Liver (tissue), 8 donors: ENCODE measurements at regions not wholly inside any gene's neighbourhood (a gene's known extent, or its start where the extent isn't known, plus 50 kb on each side); places are given as distances from the start of the nearest gene placed in this dataset.
A peak's percentile ranks its signal among the peaks of the same experiment; 100 is the strongest.
"Not testable (repeated sequence)": the region's sequence is repeated elsewhere in the genome, so short reads cannot be mapped to it uniquely, and the experiment has no call there.

ENCODE experiments used
- DNase-seq: peaks from one replicate; pipeline ENCODE4 v3.0.0-alpha.2; 2017; ENCODE audit warnings: low spot score
- H3K27ac ChIP-seq, 2 donors: one replicate each; pipeline ENCODE4 v1.7.0; 2013; ENCODE audit warnings: inconsistent platforms in 2 of 2, low read length in 2 of 2, control low read depth in 1 of 2, low read depth in 1 of 2, mild to moderate bottlenecking in 1 of 2
- H3K27me3 ChIP-seq, 4 donors: one replicate each; pipeline versions ENCODE4 v1.6.1 to v1.7.0; 2013; ENCODE audit warnings: low read length in 3 of 4, inconsistent platforms in 1 of 4, mild to moderate bottlenecking in 1 of 4, moderate library complexity in 1 of 4; ENCODE audit not compliant: control insufficient read depth in 4 of 4, insufficient read depth in 4 of 4
- H3K36me3 ChIP-seq, 4 donors: one replicate each; pipeline versions ENCODE4 v1.6.1 to v1.7.0; 2013; ENCODE audit warnings: low read length in 3 of 4, mild to moderate bottlenecking in 3 of 4, low read depth in 1 of 4, moderate library complexity in 1 of 4; ENCODE audit not compliant: control insufficient read depth in 4 of 4, insufficient read depth in 3 of 4
- H3K4me1 ChIP-seq, 4 donors: one replicate each; pipeline versions ENCODE4 v1.6.1 to v1.7.0; 2013; ENCODE audit warnings: low read length in 3 of 4, mild to moderate bottlenecking in 3 of 4, moderate library complexity in 1 of 4; ENCODE audit not compliant: control insufficient read depth in 4 of 4, insufficient read depth in 4 of 4
- H3K4me3 ChIP-seq, 3 donors: one replicate each; pipeline versions ENCODE4 v1.6.1 to v1.7.0; 2013; ENCODE audit warnings: low read length in 3 of 3, control low read depth in 1 of 3, low read depth in 1 of 3, mild to moderate bottlenecking in 1 of 3
- H3K9ac ChIP-seq, 2 donors: one replicate each; pipeline ENCODE4 v1.7.0; 2013; ENCODE audit warnings: low read length in 2 of 2, mild to moderate bottlenecking in 2 of 2, moderate library complexity in 2 of 2, control low read depth in 1 of 2, low read depth in 1 of 2
- H3K9me3 ChIP-seq, 4 donors: one replicate each; pipeline versions ENCODE4 v1.6.1 to v1.7.0; 2013; ENCODE audit warnings: low read length in 3 of 4; ENCODE audit not compliant: control insufficient read depth in 4 of 4
- CTCF ChIP-seq: fragments of 150-350 bp; IDR thresholded peaks from 2 replicates; pipeline ENCODE4 v1.5.1; 2017; ENCODE audit warnings: improper control_type of control experiment, low read depth, low read length; ENCODE audit not compliant: missing input control
- EGR1 ChIP-seq, 2 donors: IDR thresholded peaks; 2 replicates each; pipeline ENCODE4 v1.6.1; 2016 to 2018; ENCODE audit warnings: antibody characterized with exemption in 2 of 2, low read depth in 2 of 2
- FOXA1 ChIP-seq: IDR thresholded peaks from 2 replicates; pipeline ENCODE4 v1.6.1; 2016; ENCODE audit warnings: antibody characterized with exemption
- FOXA2 ChIP-seq: IDR thresholded peaks from 2 replicates; pipeline ENCODE4 v1.6.1; 2016; ENCODE audit warnings: antibody characterized with exemption
- GABPA ChIP-seq, 2 donors: IDR thresholded peaks in 1 of 2; conservative IDR thresholded peaks in 1 of 2; 2 replicates each; pipeline ENCODE4 v1.6.1; 2016; ENCODE audit warnings: antibody characterized with exemption in 2 of 2, mild to moderate bottlenecking in 1 of 2, moderate library complexity in 1 of 2
- HNF4A ChIP-seq, 2 donors: conservative IDR thresholded peaks; 2 replicates each; pipeline ENCODE4 v1.6.1; 2016; ENCODE audit warnings: antibody characterized with exemption in 2 of 2, mild to moderate bottlenecking in 2 of 2
- HNF4G ChIP-seq: IDR thresholded peaks from 2 replicates; pipeline ENCODE4 v1.6.1; 2016; ENCODE audit warnings: antibody characterized with exemption
- JUND ChIP-seq, 2 donors: IDR thresholded peaks; 2 replicates each; pipeline ENCODE4 v1.6.1; 2016; ENCODE audit warnings: antibody characterized with exemption in 2 of 2
- NR2F2 ChIP-seq: IDR thresholded peaks from 2 replicates; pipeline ENCODE4 v1.6.1; 2016; ENCODE audit warnings: antibody characterized with exemption
- RAD21 ChIP-seq, 2 donors: IDR thresholded peaks; 2 replicates each; pipeline ENCODE4 v1.6.1; 2016; ENCODE audit warnings: antibody characterized with exemption in 2 of 2, mild to moderate bottlenecking in 2 of 2
- RXRA ChIP-seq, 2 donors: IDR thresholded peaks; 2 replicates each; pipeline ENCODE4 v1.6.1; 2017 to 2018; ENCODE audit warnings: antibody characterized with exemption in 2 of 2, mild to moderate bottlenecking in 1 of 2
- SP1 ChIP-seq: IDR thresholded peaks from 2 replicates; pipeline ENCODE4 v1.6.1; 2018; ENCODE audit warnings: antibody characterized with exemption, mild to moderate bottlenecking
- TAF1 ChIP-seq: conservative IDR thresholded peaks from 2 replicates; pipeline ENCODE4 v1.6.1; 2016; ENCODE audit warnings: antibody characterized with exemption, mild to moderate bottlenecking
- YY1 ChIP-seq: IDR thresholded peaks from 2 replicates; pipeline ENCODE4 v1.6.1; 2016; ENCODE audit warnings: antibody characterized with exemption, mild to moderate bottlenecking
- WGBS: extraction: QIAGEN DNeasy Blood & Tissue Kit; methylation state at CpG from one replicate; pipeline ENCODE4 v1.1.7; 2013; 5-methylcytosine and 5-hydroxymethylcytosine counted together
- TF ChIP-seq, protein P1 (sequence below): IDR thresholded peaks from 2 replicates; pipeline ENCODE4 v1.6.1; 2016; ENCODE audit warnings: antibody characterized with exemption
- TF ChIP-seq, protein P2 (sequence below): IDR thresholded peaks from 2 replicates; pipeline ENCODE4 v1.6.1; 2016; ENCODE audit warnings: antibody characterized with exemption
- TF ChIP-seq, protein P3 (sequence below): IDR thresholded peaks from 2 replicates; pipeline ENCODE4 v1.6.1; 2016; ENCODE audit warnings: antibody characterized with exemption
- TF ChIP-seq, protein P4 (sequence below): IDR thresholded peaks from 2 replicates; pipeline ENCODE4 v1.6.1; 2016; ENCODE audit warnings: antibody characterized with exemption, mild to moderate bottlenecking
- donor health status: healthy.
- donor health status: healthy.
- donor health status: healthy.
- donor health status: healthy.
- donor health status: healthy.

DNA sequence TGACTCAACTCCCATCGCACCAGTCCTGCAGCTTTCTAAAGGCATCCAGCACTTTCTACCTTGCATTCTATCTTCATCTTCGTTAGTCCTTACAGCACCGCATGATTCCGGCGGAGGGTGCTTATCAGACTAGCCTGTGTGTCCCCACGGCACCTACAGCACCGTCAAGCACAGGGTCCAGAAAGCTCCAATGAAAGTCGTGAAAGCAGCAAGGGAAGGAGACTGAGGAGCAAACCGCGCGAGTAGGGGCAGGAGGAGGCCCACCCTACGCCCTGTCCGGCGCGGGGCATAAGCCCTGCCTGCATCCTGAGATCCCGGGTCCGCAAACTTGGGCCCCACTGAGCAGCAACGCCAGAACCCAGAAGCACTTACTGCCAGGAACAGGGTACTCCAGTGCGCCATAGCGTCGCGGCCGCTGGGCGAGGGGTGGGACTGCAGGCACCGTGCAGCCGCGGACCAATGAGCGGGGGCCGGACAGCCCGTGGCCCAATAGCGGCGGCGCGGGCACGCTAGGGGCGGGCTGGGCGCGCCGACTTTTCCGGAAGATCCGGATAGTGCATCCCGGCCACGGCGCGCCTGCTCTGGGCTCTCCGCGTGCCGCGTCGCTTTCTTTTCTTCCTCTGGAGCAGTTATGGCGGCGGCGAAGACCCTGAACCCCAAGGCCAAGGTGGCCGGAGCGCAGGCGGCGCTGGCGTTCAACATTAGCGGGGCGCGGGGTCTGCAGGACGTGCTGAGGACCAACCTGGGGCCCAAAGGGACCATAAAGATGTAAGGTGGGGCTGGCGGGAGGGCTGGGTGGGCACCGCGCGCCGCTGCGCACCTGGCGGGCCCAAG is 122.1 kb upstream of the VKORC1L1 start:
- whole genome bisulfite sequencing: under 1% methylated on average over 69 of the region's 69 CpGs
- DNase-seq: peak; percentile 88
- Histone ChIP-seq H3K27me3 (no peaks in the 10 kb centered on the region), H3K27ac (peak overlapping the region; percentile 45 to 83), H3K9ac (peak overlapping the region; percentile 64 to 85), H3K9me3 (no peaks in the 10 kb centered on the region), H3K4me3 (peak overlapping the region; percentile 54 to 98 (median 84)), H3K4me1 (peaks cover 2 to 11% (median 10%) of the 10 kb centered on the region in 4 donors), H3K36me3 (peaks cover 0 to 3% (median under 1%) of the 10 kb centered on the region in 4 donors)
- no peak for TF ChIP-seq HNF4G
- peak in 1 of 2 donors; percentile 76 for TF ChIP-seq GABPA (IDR thresholded peaks at IDR 0.05 in 1 of 2, conservative IDR thresholded peaks at IDR 0.05 in 1 of 2)
- TF ChIP-seq, protein P1, sequence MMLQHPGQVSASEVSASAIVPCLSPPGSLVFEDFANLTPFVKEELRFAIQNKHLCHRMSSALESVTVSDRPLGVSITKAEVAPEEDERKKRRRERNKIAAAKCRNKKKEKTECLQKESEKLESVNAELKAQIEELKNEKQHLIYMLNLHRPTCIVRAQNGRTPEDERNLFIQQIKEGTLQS: no peak
- TF ChIP-seq CTCF: peak; percentile 27
- peak; percentile 69 for TF ChIP-seq YY1
- no peak for TF ChIP-seq JUND (IDR thresholded peaks at IDR 0.05)
- TF ChIP-seq FOXA1: no peak
- peak; percentile 78 for TF ChIP-seq SP1
- TF ChIP-seq, protein P2, sequence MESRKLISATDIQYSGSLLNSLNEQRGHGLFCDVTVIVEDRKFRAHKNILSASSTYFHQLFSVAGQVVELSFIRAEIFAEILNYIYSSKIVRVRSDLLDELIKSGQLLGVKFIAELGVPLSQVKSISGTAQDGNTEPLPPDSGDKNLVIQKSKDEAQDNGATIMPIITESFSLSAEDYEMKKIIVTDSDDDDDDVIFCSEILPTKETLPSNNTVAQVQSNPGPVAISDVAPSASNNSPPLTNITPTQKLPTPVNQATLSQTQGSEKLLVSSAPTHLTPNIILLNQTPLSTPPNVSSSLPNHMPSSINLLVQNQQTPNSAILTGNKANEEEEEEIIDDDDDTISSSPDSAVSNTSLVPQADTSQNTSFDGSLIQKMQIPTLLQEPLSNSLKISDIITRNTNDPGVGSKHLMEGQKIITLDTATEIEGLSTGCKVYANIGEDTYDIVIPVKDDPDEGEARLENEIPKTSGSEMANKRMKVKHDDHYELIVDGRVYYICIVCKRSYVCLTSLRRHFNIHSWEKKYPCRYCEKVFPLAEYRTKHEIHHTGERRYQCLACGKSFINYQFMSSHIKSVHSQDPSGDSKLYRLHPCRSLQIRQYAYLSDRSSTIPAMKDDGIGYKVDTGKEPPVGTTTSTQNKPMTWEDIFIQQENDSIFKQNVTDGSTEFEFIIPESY: no peak
- TF ChIP-seq RAD21 (IDR thresholded peaks at IDR 0.05): peak; percentile 17 to 33
- no peak for TF ChIP-seq RXRA (IDR thresholded peaks at IDR 0.05)
- TF ChIP-seq FOXA2: no peak
- no peak for TF ChIP-seq TAF1
- TF ChIP-seq EGR1 (IDR thresholded peaks at IDR 0.05; ENCODE audit: low read depth in 2 of 2): no peak
- TF ChIP-seq, protein P3, sequence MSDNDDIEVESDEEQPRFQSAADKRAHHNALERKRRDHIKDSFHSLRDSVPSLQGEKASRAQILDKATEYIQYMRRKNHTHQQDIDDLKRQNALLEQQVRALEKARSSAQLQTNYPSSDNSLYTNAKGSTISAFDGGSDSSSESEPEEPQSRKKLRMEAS: peak; percentile 42
- no peak for TF ChIP-seq HNF4A (conservative IDR thresholded peaks at IDR 0.05)
- no peak for TF ChIP-seq NR2F2
- TF ChIP-seq, protein P4, sequence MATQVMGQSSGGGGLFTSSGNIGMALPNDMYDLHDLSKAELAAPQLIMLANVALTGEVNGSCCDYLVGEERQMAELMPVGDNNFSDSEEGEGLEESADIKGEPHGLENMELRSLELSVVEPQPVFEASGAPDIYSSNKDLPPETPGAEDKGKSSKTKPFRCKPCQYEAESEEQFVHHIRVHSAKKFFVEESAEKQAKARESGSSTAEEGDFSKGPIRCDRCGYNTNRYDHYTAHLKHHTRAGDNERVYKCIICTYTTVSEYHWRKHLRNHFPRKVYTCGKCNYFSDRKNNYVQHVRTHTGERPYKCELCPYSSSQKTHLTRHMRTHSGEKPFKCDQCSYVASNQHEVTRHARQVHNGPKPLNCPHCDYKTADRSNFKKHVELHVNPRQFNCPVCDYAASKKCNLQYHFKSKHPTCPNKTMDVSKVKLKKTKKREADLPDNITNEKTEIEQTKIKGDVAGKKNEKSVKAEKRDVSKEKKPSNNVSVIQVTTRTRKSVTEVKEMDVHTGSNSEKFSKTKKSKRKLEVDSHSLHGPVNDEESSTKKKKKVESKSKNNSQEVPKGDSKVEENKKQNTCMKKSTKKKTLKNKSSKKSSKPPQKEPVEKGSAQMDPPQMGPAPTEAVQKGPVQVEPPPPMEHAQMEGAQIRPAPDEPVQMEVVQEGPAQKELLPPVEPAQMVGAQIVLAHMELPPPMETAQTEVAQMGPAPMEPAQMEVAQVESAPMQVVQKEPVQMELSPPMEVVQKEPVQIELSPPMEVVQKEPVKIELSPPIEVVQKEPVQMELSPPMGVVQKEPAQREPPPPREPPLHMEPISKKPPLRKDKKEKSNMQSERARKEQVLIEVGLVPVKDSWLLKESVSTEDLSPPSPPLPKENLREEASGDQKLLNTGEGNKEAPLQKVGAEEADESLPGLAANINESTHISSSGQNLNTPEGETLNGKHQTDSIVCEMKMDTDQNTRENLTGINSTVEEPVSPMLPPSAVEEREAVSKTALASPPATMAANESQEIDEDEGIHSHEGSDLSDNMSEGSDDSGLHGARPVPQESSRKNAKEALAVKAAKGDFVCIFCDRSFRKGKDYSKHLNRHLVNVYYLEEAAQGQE: peak; percentile 37

- not testable (repeated sequence) for H3K9ac ChIP-seq, H3K27me3 ChIP-seq, DNase-seq, H3K36me3 ChIP-seq, H3K27ac ChIP-seq, H3K9me3 ChIP-seq, H3K4me3 ChIP-seq
- WGBS: 96% methylated on average over 5 of the region's 5 CpGs
- peaks cover 2 to 11% (median 10%) of the 10 kb centered on the region in 4 donors for H3K4me1 ChIP-seq
These were observed 118.8 kb upstream of the VKORC1L1 start for GRCh38 chr7:65754070-65754469.

DNA sequence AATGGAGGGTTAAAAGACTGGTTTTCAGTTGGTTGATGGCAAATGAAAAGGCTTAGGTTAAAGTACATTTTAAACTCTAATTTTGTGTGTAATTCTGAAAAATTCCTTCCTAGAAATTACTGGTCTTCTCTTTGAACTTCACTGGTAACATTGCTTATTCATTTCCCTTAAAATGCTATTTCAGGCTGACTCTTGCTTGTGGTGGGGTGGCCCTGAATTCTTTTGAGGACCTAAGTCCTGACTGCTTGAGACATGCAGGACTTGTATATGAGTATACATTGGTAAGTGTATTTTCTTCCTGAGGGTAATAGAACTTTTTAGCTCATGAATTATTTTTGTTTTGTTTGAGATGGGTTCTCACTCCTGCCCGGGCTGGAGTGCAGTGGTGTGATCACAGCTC is 113.9 kb upstream of the VKORC1L1 start:
- not testable (repeated sequence) for H3K9ac ChIP-seq, H3K9me3 ChIP-seq, H3K36me3 ChIP-seq, H3K4me3 ChIP-seq, DNase-seq, H3K4me1 ChIP-seq, H3K27me3 ChIP-seq, H3K27ac ChIP-seq
- WGBS: 100% methylated on average over 1 of the region's 1 CpG
